ENCODE measurements at regions not wholly inside any gene's neighbourhood (a gene's known extent, or its start where the extent isn't known, plus 50 kb on each side); places are given as distances from the start of the nearest gene placed in this dataset.

- TF ChIP-seq, protein P1, sequence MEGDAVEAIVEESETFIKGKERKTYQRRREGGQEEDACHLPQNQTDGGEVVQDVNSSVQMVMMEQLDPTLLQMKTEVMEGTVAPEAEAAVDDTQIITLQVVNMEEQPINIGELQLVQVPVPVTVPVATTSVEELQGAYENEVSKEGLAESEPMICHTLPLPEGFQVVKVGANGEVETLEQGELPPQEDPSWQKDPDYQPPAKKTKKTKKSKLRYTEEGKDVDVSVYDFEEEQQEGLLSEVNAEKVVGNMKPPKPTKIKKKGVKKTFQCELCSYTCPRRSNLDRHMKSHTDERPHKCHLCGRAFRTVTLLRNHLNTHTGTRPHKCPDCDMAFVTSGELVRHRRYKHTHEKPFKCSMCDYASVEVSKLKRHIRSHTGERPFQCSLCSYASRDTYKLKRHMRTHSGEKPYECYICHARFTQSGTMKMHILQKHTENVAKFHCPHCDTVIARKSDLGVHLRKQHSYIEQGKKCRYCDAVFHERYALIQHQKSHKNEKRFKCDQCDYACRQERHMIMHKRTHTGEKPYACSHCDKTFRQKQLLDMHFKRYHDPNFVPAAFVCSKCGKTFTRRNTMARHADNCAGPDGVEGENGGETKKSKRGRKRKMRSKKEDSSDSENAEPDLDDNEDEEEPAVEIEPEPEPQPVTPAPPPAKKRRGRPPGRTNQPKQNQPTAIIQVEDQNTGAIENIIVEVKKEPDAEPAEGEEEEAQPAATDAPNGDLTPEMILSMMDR (IDR thresholded peaks at IDR 0.05) = no peak
- Histone ChIP-seq H3K9me3 (no peaks in the 10 kb centered on the region), H3K4me3 (no peak overlapping the region), H3K36me3 (no peaks in the 10 kb centered on the region), H3K27me3 (no peaks in the 10 kb centered on the region), H3K4me1 (no peaks in the 10 kb centered on the region), H3K27ac (no peak overlapping the region)
- no peak for FAIRE-seq
- DNase-seq = no peak
- ATAC-seq = no peak
- WGBS, 2 donors = 69 to 89% methylated on average over 2 of the region's 2 CpGs
- intact Hi-C loops (cut with DNase I) = no loop called here
These were observed 704.3 kb downstream of the FGF9 start for GRCh38 chr13:22375151-22375550.

DNA sequence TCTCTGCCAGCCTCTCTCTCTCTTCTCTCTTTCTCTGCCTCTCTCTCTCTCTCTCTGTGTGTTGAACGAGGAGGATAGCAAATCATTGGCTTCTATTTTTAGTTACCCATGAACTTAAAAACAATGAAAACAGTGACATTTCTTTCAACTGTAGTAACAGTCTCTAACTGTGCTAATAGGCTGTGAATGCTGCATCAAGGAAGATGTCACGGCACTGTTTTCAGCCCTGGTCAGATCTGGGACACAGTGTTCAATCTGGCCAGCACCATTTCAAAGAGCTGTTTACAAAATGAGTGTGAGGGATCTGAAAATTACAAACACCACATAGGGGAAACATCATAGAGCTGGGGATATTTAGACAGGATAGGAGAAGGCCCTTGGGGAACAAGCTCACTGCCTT is 717.0 kb downstream of the FGF9 start:
- 46 to 49% methylated on average over 2 of the region's 2 CpGs for WGBS, 2 donors
- no peak for FAIRE-seq
- H3K4me3 ChIP-seq = no peak overlapping the region
- TF ChIP-seq, protein P1 (IDR thresholded peaks at IDR 0.05) = no peak
- no peaks in the 10 kb centered on the region for H3K36me3 ChIP-seq
- no peaks in the 10 kb centered on the region for H3K9me3 ChIP-seq
- H3K4me1 ChIP-seq = no peaks in the 10 kb centered on the region
- ATAC-seq = no peak
- no peak overlapping the region for H3K27ac ChIP-seq
- intact Hi-C loops (cut with DNase I) = no loop called here
- no peaks in the 10 kb centered on the region for H3K27me3 ChIP-seq
- DNase-seq = no peak

- DNase-seq (no peak), ATAC-seq (no peak), FAIRE-seq (no peak)
These were observed 729.0 kb downstream of the FGF9 start for GRCh38 chr13:22399801-22400420.

DNA sequence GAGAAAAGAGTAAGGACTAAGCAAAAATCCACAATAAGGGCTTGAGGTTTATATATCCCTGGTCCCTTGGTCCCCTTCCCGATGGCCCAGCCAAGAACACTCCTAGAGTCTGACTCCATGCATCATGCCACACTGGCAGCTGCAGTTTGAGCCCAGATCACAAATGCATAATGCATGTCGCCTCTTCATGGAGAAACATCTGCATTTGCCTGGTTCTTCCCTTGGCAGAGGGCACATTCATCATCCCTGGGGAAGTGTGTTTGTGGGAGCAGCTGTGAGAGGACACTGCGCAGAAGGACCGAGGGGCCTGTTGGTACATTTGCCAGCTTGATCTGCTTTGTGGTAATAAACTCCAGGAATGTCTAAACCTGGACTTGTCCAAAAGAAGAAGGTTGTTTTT is 731.8 kb downstream of the FGF9 start:
- H3K27ac ChIP-seq = no peak overlapping the region
- no peak for ATAC-seq
- intact Hi-C loops (cut with DNase I) = no loop called here
- no peak overlapping the region for H3K4me3 ChIP-seq
- H3K27me3 ChIP-seq = no peaks in the 10 kb centered on the region
- 70 to 78% methylated on average over 4 of the region's 4 CpGs for WGBS, 2 donors
- no peaks in the 10 kb centered on the region for H3K4me1 ChIP-seq
- TF ChIP-seq, protein P1 (IDR thresholded peaks at IDR 0.05) = no peak
- no peak for FAIRE-seq
- no peak for DNase-seq
- no peaks in the 10 kb centered on the region for H3K36me3 ChIP-seq
- H3K9me3 ChIP-seq = no peaks in the 10 kb centered on the region

More at GRCh38 chr13:22399801-22400420, 729.0 kb downstream of the FGF9 start:
- H3K36me3 ChIP-seq = no peaks in the 10 kb centered on the region
- 72 to 77% methylated on average over 2 of the region's 2 CpGs for WGBS, 2 donors
- no peaks in the 10 kb centered on the region for H3K9me3 ChIP-seq
- TF ChIP-seq, protein P1 (IDR thresholded peaks at IDR 0.05) = no peak
- no peak overlapping the region for H3K4me3 ChIP-seq
- intact Hi-C loops (cut with DNase I) = no loop called here
- H3K4me1 ChIP-seq = no peaks in the 10 kb centered on the region
- H3K27ac ChIP-seq = no peak overlapping the region
- no peaks in the 10 kb centered on the region for H3K27me3 ChIP-seq

DNA sequence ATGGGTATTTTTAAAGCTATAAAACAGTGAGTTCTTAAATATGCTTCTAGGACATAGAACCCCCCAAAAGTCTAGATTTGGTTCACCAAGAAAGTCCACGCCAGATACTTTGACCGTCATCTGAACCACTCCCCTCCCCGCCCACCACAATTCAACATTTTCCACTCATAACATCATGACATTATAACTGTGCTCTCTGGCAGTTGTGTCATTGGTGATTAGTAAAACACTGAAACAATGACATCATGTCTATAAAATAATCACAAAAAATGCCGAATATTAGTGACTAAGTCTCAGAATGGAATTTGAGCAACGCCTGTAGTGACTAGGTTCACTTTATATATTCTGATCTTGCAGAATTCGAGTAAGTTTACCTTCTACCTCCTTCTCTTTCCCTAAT is 732.3 kb downstream of the FGF9 start:
- WGBS, 2 donors = 70 to 81% methylated on average over 6 of the region's 6 CpGs
- ATAC-seq = no peak
- intact Hi-C loops (cut with DNase I) = no loop called here
- TF ChIP-seq, protein P1 (IDR thresholded peaks at IDR 0.05) = no peak
- Histone ChIP-seq H3K27ac (no peak overlapping the region), H3K9me3 (no peaks in the 10 kb centered on the region), H3K36me3 (no peaks in the 10 kb centered on the region), H3K4me1 (no peaks in the 10 kb centered on the region), H3K4me3 (no peak overlapping the region), H3K27me3 (no peaks in the 10 kb centered on the region)
- FAIRE-seq = no peak
- DNase-seq = no peak
